Caki2 (cell line): ENCODE measurements at regions not wholly inside any gene's neighbourhood (a gene's known extent, or its start where the extent isn't known, plus 50 kb on each side); places are given as distances from the start of the nearest gene placed in this dataset.
"Not testable (repeated sequence)": the region's sequence is repeated elsewhere in the genome, so short reads cannot be mapped to it uniquely, and the experiment has no call there.

Experiments
- DNase-seq: peaks from one replicate; pipeline ENCODE4 v3.0.0-alpha.2; 2015; ENCODE audit warnings: low read depth
- in situ Hi-C: cut with HindIII; loops from 2 replicates; pipeline ENCODE4 v1.10.0; 2016; ENCODE audit warnings: low sequenced_read_pairs, low pct_unique_long_range_greater_than_20kb, mixed read lengths

DNA sequence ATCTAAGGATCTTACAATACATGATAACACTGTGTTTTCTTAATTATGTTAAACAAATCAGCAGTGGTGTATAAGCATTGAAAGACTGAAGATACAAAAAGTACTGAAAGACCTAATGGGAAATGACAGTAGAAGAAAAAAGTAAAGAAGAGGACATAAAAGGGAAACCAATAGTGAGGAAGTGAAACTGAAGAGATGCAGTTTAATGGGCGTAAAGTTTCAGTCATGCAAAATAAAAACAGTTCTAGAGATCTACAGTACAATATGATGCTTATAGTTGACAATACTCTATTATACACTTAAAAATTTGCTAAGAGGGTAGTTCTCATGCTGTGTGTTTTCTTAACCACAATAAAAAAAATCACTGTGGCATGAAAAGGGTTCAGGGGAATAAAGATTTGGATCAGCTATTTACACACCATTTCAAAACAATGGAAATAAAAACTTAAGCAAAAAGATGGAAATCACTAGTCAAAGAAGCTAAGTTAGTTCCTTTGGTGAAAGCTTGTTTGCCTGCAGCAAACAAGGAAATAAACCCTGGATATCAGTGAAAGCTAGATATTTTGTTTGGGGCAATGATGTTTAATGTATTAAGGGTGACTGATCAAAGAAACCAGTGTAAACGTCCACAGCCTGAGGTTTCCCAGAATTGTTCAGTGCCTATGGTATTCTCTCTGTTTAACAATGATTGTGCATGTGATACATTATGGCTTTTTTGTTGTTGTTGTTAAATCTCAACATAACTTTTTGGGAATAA, 1160.8 kb upstream of the ADGRL2 start:
- in situ Hi-C loops: no loop called here
- no peak for DNase-seq

DNA sequence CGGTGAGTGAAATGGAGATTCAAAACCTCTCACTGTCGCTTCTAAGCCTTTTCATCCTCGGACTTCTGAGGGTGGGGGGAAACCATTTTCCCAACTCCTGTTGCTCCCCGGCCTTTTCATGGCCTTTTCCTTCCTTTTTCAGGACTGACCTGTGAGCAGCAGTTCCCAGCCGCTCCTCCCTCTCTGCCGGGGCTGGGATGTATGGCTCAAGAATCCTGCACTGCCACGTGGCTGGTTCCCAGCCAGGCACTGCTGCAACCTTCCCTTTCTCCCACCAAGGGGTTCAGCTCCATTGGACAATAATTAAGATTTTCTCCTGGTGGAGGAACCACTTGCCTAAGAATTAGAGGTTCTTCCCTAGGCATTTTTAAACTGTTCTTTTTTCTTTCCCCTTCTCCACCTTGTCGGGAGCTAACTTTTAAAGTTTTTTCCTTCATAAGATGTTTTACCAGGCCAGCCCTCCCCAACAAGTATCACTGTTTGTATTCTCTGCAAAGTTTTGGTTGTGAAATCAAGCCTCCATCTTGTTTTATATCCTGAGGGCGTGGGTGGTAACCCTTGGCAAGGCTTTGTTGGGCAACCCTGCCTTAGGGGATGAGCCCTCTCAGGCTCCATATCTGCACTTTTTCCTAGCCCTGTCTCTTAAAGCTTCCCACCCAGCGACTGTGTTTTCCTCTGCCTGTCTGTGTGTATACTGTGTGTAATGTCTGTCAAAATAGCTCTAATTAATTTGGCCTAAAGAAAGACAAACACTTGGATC, 1166.6 kb upstream of the ADGRL2 start:
- in situ Hi-C loops: no loop called here

DNA sequence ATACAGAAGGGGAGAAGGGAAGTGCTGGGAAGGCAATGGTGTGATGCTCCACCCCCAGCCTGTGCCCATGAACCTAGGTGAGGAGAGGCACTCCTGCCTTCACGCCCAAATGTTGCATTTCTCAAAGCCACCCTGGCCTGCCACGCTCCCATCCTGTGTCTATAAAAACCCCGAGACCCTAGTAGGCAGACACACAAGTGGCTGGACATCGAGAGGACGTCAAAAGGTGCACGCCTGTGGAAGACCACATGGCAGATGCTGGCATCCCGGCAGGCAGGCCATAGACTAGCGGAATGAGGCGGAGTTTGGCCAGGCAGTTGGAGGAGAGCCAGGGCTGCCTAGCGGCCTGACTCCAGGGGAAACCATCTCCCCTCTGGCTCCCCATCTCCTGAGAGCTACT, 1168.5 kb upstream of the ADGRL2 start:
- in situ Hi-C loops: no loop called here
- DNase-seq: no peak

More for the DNA sequence above, 1166.6 kb upstream of the ADGRL2 start:
- no peak for DNase-seq

DNA sequence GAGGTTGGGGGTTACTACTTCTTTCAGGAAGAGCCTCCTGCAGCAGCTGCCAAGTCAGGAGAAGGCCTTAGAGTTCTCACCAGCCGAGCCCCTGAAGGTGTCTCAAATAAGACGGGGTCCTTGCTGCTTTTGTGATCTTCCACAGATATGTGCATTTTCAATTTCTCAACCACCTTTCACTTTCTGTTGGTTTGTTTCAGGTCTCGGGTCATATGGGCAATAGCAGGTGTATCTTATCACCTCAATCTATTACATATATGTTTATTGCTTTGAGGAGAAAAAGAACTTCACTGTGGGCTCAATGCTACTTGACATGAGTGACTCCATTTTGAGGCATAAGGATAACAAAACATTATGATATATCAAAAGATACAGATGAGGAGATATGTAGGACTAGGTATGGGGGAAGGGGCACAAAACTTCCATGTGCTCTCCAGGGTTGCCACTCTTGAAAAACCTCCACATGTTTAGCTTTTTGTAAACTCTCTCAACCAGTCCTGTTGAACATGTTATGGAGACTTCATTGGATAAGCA, 1171.4 kb upstream of the ADGRL2 start:
- in situ Hi-C loops: no loop called here
- no peak for DNase-seq

DNA sequence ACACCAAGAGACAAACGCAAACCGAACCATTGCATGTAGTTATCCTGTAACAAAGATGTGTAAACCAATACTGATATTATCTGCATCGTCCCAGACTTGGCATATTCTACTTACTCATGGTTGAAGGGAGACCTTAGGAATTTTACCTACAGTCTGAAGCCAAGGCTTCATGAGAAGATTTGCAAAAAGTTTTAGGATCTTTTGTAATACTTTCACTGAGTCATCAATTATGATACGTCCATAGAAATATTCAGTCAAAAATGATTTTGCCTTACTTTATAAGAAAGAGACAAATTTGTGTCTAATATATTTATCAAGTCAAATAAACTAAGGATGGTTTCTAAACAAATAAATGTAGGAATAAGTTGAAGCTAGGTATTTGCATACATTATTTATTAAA, 1176.1 kb upstream of the ADGRL2 start:
- no peak for DNase-seq
- in situ Hi-C loops: no loop called here

DNA sequence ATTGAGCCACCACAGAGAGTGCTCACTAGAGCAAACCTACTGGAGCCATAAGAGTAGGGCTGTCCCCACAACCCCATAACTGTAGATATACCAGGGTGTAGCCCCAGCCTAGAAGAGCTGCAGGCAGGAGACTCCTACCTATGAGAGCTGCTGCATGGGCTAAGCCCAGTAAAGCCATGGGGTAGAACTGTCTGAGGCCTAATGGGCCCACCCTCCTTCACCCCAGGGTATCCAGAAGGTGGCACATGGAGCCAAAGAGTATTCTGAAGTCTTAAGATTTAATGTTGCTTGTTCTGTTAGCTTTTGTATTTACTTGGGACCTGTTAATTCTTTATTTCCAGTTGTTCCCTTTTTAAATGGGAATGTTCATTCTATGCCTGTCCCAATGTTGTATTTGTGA, 1193.7 kb upstream of the ADGRL2 start:
- no peak for DNase-seq
- in situ Hi-C loops: no loop called here

DNA sequence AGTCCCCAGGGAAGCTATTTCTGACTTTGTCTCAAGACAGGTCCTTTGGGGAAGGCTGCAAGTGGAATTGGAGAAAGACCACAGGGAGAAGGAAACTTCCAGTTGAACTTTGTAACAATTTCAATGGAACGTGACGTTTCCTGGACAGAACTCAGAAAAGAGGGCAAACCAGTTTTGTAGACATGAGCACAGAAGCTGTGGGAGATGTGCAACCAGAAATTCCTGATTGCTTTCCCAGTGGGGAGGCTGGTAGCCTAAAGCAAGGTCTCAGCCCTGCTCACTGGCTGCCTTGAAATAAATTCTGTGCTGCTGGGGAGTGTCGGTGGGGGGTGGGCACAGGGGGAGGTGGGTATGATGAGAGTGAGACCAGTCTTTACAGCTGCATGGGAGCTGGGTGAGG, 1206.7 kb upstream of the ADGRL2 start:
- no peak for DNase-seq
- in situ Hi-C loops: no loop called here

DNA sequence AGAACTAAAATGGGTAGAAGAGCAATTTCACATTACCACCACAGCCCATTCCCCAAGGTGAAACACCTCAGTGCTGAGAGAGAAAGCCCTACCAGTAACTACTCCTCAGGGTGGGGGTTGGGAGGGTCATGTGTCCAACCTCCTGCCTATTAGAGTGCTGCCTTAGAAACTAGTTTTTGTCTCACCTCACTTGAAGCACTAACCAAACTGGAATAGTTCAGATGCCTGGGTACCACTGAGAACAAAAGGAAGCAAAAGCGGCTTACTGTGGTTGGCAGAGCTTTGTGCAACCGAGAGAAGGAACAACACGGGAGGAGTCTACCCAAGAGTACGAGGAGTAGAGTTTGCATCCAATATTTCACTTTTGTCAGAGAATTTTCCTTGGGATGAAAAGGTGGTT, 1207.5 kb upstream of the ADGRL2 start:
- in situ Hi-C loops: no loop called here
- DNase-seq: no peak

DNA sequence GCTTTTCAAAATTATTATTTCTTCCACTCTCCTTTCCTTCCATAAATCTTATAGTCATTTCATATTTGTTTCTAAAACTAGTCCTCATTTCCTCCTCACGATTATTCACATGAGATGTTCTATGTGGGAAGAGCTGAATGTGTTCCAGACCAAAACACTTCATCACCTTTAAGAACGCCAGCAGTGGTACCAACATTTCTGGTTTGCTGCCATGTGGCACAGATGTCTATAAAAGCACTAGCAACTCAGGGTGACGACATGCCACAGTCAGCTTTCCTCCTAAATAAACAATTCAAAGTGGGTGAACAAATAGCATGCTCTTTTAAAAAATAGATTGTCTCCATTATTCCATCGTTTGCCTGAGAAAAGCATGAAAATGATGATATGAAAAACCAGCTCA, 1217.8 kb upstream of the ADGRL2 start:
- in situ Hi-C loops: no loop called here

DNA sequence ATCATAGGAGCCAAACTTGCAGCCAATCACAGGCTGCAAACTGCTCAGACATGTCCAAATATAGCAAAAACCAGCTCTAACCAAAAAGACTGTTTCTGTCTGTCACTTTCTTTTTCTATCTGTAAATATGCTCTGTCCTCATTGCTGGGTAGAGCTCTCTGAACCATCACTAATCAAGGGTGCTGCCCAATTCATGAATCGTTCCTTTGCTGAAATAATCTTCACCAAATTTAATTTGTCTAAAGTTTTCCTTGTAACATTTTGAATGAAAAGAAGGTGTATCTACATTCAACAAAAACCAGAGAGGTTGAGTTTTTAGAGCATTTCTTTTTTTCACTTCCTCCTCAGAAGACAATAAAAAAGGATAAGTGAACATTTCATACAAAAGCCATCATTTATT, 1221.7 kb upstream of the ADGRL2 start:
- no peak for DNase-seq
- in situ Hi-C loops: no loop called here

More for the DNA sequence above, 1217.8 kb upstream of the ADGRL2 start:
- no peak for DNase-seq

DNA sequence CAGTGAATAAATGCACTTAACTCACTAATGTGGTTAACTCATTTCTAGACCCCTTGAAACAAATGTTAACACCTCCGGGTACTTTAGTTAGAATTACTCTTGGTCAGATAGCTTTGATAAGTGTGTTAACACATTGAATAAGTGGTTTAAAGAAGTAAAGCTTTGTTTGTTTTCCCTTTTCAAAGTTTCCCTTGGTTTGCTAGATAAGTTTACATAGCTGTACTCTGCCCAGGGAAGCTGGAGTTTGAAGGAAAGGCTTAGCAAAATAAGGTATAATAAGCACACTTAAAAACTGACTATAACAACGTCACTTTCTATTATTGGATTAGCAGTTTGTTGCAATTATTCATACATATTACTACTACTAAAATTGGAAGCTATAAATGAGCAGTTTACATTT, 1233.9 kb upstream of the ADGRL2 start:
- DNase-seq: no peak
- in situ Hi-C loops: no loop called here

DNA sequence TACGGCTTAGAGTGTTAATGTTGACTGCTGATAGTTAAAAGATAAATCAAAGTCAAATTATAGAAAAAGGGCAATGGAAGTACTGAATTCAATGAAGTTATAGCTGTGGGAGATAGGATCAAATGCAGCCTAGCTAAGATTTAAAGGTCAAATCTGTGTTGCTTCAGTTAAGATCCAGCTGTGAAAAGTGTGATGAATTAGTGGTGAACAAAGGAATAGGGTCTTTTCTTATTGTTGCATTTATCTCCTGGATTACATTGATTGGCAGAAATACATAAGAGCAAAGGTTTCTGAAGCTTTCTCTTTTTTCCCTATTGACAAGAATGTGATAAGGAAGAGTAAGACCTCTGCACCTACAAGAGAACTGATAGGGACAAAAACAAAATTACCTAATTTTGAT, 1234.6 kb upstream of the ADGRL2 start:
- in situ Hi-C loops: no loop called here
- no peak for DNase-seq

DNA sequence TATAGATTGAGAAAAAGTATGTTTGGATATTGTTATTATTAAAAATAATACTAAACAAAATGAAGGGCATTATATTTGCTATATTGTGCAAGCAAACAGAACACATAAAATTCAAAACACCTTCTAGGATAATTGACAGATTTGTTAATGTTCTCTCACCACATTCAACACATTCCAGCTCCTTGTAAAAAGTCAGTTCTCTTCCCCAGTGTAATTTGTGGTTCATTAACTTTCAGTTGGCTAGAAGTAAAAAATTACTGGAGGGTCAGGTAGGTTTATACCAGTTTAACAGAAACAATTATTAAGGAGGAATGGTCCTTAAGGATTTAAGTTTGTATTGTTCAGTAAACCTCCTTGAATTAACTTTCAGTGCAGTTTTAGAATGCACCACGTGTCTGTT, 1235.3 kb upstream of the ADGRL2 start:
- in situ Hi-C loops: no loop called here
- no peak for DNase-seq

DNA sequence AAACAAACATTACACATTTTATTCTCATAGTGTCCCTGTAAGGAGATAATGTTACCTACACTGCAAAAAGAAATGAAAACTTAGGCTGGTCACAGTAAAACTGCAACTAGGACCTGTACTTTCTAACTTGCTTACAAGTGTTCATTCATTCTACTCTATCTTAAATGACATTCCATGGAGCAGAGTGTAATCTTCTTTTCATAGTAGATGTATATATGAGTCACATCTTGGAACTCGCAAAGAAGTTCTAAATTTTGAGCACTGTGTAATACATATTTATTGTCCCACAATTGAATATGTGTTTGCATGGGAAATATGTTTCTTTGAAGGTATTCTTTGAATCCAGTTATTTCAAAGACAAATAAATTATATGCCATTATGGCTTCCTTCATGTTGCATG, 1258.5 kb upstream of the ADGRL2 start:
- in situ Hi-C loops: no loop called here
- DNase-seq: no peak

DNA sequence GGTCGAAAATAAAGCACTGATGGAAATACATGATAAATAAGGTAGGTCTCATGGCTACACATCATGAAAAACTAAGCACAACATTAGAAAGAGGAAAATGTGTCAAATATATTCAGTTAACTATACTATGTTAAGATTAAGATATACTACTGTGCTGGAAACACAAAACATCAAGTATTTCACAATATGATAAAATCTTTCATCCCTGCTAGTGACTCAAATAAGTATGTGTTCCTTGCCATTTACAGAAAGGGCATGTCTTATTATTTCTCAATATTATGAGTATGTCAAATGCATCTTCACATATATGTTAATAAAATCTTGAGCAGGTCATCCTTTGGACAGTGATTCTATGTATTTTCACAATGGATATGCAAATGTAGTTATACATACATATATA, 1260.1 kb upstream of the ADGRL2 start:
- no peak for DNase-seq
- in situ Hi-C loops: no loop called here

DNA sequence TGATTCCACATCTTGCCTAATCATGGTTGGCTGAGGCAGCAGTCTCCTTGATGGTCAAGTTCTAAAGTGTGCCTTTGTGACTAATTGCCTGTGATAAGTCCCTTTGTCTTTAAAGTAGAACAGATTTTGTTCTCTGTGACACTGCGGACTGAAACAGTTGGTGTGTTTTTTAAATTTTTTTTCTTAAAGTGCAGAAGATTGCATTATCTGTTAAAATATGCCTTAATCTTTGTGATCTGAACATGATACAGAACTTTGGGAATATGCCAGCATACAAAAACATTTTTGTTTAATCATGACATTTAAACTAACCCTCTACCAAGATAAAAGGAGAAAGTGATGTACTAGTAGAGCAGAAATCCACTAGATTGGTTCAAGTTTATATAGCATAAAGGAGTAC, 1260.6 kb upstream of the ADGRL2 start:
- DNase-seq: no peak
- in situ Hi-C loops: no loop called here

DNA sequence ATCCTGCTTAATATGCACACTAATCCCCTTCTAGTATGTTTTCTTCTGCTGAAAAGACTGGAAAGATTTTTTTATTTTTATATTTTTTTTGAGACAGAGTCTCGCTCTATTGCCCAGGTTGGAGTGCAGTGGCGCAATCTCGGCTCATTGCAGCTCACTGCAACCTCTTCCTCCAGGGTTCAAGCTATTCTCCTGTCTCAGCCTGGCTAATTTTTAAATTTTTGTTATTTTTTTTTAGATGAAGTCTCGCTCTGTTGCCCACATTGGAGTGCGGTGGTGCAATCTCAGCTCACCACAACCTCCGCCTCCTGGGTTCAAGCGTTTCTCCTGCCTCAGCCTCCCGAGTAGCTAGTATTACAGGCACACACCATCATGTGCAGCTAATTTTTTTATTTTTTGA, 1261.4 kb upstream of the ADGRL2 start:
- in situ Hi-C loops: not testable (repeated sequence)
- peak; percentile 61 for DNase-seq

DNA sequence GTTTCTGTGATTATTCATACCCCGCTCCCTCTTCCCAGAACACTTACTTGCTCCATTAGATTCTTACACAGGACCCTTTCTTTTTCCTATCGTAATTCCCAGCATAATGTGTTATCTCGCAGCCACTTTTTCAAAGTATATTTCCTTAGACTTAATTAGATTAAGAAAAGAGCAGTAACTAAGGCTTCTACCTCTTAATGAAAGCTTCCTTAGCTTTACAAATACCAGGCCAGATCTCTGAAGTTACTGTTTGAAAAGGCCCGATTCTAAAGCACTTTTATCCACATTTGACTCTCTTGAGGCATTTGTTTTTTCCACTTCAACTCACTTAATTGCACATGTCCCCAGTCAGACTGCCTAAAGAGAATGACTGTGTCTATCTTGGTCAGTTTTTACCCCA, 1264.3 kb upstream of the ADGRL2 start:
- in situ Hi-C loops: no loop called here

DNA sequence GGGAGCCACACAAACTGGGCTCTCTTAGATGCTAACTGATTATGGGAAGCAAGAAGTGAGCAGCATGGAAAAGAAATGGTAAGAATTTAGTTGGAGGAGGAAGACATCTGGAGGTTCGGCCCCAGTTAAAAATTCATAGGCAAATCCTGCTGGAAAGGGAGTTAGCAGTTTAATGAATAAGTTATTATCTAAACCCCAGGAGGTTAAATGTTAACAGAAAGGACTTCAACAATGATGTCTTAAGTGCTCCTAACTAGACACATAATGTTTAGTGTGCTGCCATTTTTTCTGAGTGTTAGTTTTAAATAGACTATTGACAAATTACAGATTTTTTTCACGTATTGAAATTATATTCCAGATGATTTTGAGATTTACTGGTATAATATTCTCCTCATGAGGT, 1265.3 kb upstream of the ADGRL2 start:
- in situ Hi-C loops: no loop called here
- DNase-seq: peak; percentile 76

More for the DNA sequence above, 1264.3 kb upstream of the ADGRL2 start:
- no peak for DNase-seq
